Mononuclear cell (primary cell): ENCODE measurements at regions not wholly inside any gene's neighbourhood (a gene's known extent, or its start where the extent isn't known, plus 50 kb on each side); places are given as distances from the start of the nearest gene placed in this dataset.

Experiments
- H3K27me3 ChIP-seq: 2 replicates; pipeline ENCODE4 v1.6.0; 2011; ENCODE audit warnings: low read length, control low read depth; ENCODE audit not compliant: insufficient read depth
- H3K4me1 ChIP-seq: 2 replicates; pipeline ENCODE4 v1.5.1; 2011; ENCODE audit warnings: mild to moderate bottlenecking, low read length, control low read depth; ENCODE audit not compliant: insufficient read depth
- H3K4me3 ChIP-seq: 2 replicates; pipeline ENCODE4 v1.5.1; 2011; ENCODE audit warnings: mild to moderate bottlenecking, low read length, moderate library complexity
- H3K9me3 ChIP-seq: 2 replicates; pipeline ENCODE4 v1.5.1; 2011; ENCODE audit warnings: low read depth, mild to moderate bottlenecking, control low read depth, low read length

DNA sequence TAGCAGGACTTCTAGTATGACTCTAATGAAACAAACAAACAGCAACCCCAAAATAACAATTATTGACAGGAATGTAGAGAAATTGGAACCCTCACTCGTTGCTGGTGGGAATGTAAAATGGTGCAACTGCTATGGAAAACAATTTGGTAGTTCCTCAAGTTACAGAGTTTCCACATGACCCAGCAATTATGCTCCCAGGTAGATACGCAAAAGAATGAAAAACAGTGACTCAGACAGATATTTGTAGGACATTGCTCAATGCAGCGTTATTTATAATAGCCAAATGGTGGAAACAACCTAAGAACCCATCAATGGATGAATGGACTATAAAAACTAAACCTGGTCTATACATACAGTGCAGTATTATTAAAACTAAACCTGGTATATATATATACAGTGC, 646.1 kb upstream of the FRG1 start:
- no peaks in the 10 kb centered on the region for H3K9me3 ChIP-seq
- H3K27me3 ChIP-seq = no peaks in the 10 kb centered on the region
- H3K4me3 ChIP-seq = no peak overlapping the region
- H3K4me1 ChIP-seq = no peaks in the 10 kb centered on the region

- H3K9me3 ChIP-seq = no peaks in the 10 kb centered on the region
- no peaks in the 10 kb centered on the region for H3K4me1 ChIP-seq
- H3K27me3 ChIP-seq = no peaks in the 10 kb centered on the region
- H3K4me3 ChIP-seq = no peak overlapping the region
Measured at GRCh38 chr4:189299706-189300105, 641.0 kb upstream of the FRG1 start.

- no peak overlapping the region for H3K4me3 ChIP-seq
- no peaks in the 10 kb centered on the region for H3K9me3 ChIP-seq
- H3K4me1 ChIP-seq = no peaks in the 10 kb centered on the region
- no peaks in the 10 kb centered on the region for H3K27me3 ChIP-seq
Measured at GRCh38 chr4:189301692-189302091, 639.0 kb upstream of the FRG1 start.

GRCh38 chr4:189302719-189303118, 638.0 kb upstream of the FRG1 start:
- H3K27me3 ChIP-seq = no peaks in the 10 kb centered on the region
- no peaks in the 10 kb centered on the region for H3K4me1 ChIP-seq

GRCh38 chr4:189304167-189304566, 636.5 kb upstream of the FRG1 start:
- no peaks in the 10 kb centered on the region for H3K27me3 ChIP-seq
- no peaks in the 10 kb centered on the region for H3K4me1 ChIP-seq
- no peaks in the 10 kb centered on the region for H3K9me3 ChIP-seq
- no peak overlapping the region for H3K4me3 ChIP-seq

More at GRCh38 chr4:189302719-189303118, 638.0 kb upstream of the FRG1 start:
- Histone ChIP-seq H3K4me3 (no peak overlapping the region), H3K9me3 (no peaks in the 10 kb centered on the region)

DNA sequence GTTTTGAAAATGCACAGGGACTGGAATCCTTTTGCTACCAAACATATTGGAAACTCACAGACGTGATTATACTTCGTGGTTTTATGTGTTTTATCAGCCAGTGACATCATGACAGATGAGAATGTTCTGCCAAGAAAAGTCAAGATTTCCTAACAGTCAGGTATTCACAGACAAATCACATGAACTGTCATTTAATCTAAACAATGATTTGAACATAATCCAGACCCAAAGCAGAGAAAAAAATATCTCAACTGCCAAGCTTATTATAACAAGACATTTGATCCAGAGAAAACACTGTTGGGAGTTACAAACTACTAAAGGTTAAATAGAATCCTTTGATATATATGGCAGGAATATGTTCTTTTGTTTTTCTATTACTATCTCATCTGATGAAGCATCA, 635.9 kb upstream of the FRG1 start:
- H3K4me3 ChIP-seq = no peak overlapping the region
- no peaks in the 10 kb centered on the region for H3K4me1 ChIP-seq
- no peaks in the 10 kb centered on the region for H3K9me3 ChIP-seq
- H3K27me3 ChIP-seq = no peaks in the 10 kb centered on the region

DNA sequence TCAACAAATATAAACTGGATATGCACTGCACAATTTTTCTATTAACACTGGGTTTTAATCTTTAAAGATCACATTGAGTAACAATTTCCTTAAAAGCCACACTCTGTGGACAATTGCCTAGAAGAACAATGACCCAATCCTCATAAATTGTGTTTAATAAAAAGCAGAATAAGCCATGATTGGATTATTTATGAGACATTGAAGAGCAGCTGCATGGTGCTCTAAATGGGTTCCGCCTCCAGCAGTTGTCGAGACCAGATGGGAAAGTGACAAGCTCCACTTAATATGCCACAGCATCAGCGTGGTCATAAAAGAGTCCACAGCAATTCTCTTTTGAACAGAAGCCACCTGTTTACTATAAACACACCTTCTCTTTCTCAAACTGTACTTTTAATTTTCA, 635.2 kb upstream of the FRG1 start:
- no peak overlapping the region for H3K4me3 ChIP-seq
- H3K27me3 ChIP-seq = no peaks in the 10 kb centered on the region
- no peaks in the 10 kb centered on the region for H3K9me3 ChIP-seq
- no peaks in the 10 kb centered on the region for H3K4me1 ChIP-seq

DNA sequence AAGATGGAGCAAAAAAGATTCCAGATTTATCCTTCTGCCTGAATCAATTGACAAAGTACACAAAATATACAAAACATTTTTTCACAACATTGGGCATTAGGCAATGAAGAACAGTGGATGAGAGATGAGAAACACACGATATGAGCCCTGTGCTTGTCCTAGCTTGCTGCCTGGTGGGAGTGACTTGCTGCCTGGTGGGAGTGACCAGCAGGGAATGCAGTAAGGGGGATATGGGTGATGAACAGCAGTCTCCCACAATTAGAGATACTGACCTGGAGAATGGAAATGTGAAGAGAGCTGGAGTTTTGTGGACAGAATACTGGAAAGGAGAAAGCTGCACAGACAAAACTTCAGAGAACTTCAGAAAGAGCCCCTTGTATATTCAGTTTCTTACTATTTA, 629.4 kb upstream of the FRG1 start:
- H3K9me3 ChIP-seq = no peaks in the 10 kb centered on the region
- H3K4me3 ChIP-seq = no peak overlapping the region
- H3K27me3 ChIP-seq = no peaks in the 10 kb centered on the region
- H3K4me1 ChIP-seq = no peaks in the 10 kb centered on the region

- peaks cover 5% of the 10 kb centered on the region for H3K9me3 ChIP-seq
Measured at GRCh38 chr4:189313064-189313463, 627.6 kb upstream of the FRG1 start.

DNA sequence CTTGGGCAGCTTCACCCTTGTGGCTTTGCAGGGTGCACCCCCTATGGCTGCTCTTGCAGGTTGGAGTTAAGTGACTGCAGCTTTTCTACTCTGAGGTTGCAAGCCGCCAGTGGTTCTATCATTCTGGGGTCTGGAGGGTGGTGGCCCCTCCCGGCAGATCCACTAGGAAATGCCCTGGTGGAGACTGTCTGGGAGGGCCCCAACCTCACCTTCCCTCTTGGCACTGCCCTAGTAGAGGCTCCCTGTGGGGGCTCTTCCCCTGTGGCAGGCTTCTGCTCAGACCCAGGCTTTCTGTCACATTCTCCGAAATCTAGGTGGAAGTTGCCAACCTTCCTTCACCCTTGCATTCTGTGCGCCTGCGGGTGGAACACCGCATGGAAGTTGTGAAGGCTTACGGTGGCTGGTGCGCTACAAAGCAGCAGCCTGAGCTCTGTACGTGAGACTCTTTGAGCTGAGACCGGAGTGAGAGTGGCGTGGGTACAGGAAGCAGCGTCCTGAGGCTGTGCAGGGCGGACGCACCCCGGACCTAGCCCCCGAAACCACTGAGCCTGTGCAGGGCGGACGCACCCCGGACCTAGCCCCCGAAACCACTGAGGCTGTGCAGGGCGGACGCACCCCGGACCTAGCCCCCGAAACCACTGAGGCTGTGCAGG, 626.7 kb upstream of the FRG1 start:
- Histone ChIP-seq H3K9me3 (peaks cover 5% of the 10 kb centered on the region), H3K27me3 (no peaks in the 10 kb centered on the region), H3K4me3 (no peak overlapping the region), H3K4me1 (no peaks in the 10 kb centered on the region)

More at GRCh38 chr4:189313064-189313463, 627.6 kb upstream of the FRG1 start:
- Histone ChIP-seq H3K4me3 (no peak overlapping the region), H3K4me1 (no peaks in the 10 kb centered on the region), H3K27me3 (no peaks in the 10 kb centered on the region)

GRCh38 chr4:189322426-189322825, 618.2 kb upstream of the FRG1 start:
- no peak overlapping the region for H3K4me3 ChIP-seq
- no peaks in the 10 kb centered on the region for H3K27me3 ChIP-seq
- peaks cover under 1% of the 10 kb centered on the region for H3K9me3 ChIP-seq
- no peaks in the 10 kb centered on the region for H3K4me1 ChIP-seq

DNA sequence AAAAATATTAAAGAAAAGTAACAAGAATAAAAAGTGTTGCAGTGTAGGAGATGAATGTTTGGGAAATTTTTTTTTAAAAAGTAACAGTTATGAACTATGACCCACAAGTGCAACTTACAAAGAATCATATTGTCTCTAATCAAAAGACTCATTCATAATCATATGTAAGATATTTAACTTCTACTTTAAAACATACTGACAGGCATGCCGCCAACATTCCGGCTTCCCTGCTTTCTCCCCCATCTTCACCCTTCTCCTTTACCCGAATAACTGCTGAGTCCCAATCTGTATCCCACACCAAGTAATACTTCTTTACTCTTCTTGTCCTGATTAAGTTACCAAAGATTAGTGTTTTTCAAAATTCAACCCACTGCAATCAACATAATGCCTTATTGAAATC, 598.8 kb upstream of the FRG1 start:
- H3K27me3 ChIP-seq = no peaks in the 10 kb centered on the region
- no peaks in the 10 kb centered on the region for H3K4me1 ChIP-seq
- H3K4me3 ChIP-seq = no peak overlapping the region
- no peaks in the 10 kb centered on the region for H3K9me3 ChIP-seq

- Histone ChIP-seq H3K4me3 (no peak overlapping the region), H3K27me3 (no peaks in the 10 kb centered on the region), H3K4me1 (no peaks in the 10 kb centered on the region), H3K9me3 (no peaks in the 10 kb centered on the region)
Measured at GRCh38 chr4:189355590-189355989, 585.1 kb upstream of the FRG1 start.

DNA sequence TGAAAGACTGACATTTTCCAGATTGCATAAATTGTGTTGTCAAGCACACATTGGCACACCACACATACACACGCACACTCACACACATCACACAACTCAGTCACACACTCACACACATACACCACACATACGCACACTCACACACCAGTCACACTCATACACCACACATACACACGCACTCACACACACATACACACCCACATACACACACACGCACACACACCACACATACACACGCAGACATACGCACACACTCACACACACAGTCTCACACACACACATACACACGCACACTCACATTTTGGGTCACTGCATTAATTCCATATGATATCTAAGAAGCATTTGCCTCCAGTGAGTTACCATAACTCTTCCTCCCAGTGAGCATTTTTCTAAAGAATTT, 578.3 kb upstream of the FRG1 start:
- Histone ChIP-seq H3K4me3 (no peak overlapping the region), H3K27me3 (no peaks in the 10 kb centered on the region), H3K4me1 (no peaks in the 10 kb centered on the region), H3K9me3 (no peaks in the 10 kb centered on the region)

DNA sequence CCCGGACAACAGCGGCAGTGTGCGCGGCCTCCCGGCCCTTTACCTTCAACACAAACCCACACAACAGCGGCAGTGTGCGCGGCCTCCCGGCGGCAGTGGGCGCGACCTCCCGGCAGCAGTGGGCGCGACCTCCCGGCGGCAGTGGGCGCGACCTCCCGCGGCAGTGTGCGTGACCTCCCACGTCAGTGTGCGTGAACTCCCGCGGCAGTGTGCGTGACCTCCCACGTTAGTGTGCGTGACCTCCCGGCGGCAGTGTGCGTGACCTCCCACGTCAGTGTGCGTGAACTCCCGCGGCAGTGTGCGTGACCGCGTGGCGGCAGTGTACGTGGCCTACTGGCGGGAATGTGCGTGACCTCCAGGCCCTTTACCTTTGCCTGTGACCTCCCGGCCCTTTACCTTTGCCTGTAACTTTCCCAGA, 576.6 kb upstream of the FRG1 start:
- H3K27me3 ChIP-seq = no peaks in the 10 kb centered on the region
- H3K9me3 ChIP-seq = no peaks in the 10 kb centered on the region
- H3K4me1 ChIP-seq = no peaks in the 10 kb centered on the region
- H3K4me3 ChIP-seq = no peak overlapping the region

GRCh38 chr4:189365451-189365850, 575.2 kb upstream of the FRG1 start:
- no peak overlapping the region for H3K4me3 ChIP-seq
- no peaks in the 10 kb centered on the region for H3K4me1 ChIP-seq
- no peaks in the 10 kb centered on the region for H3K27me3 ChIP-seq
- no peaks in the 10 kb centered on the region for H3K9me3 ChIP-seq
